Type B pancreatic cell (in vitro differentiated cells): ENCODE measurements at regions not wholly inside any gene's neighbourhood (a gene's known extent, or its start where the extent isn't known, plus 50 kb on each side); places are given as distances from the start of the nearest gene placed in this dataset.
"Not testable (repeated sequence)": the region's sequence is repeated elsewhere in the genome, so short reads cannot be mapped to it uniquely, and the experiment has no call there.

Experiments used
- DNase-seq: peaks from one replicate; pipeline ENCODE4 v3.0.0; 2021; ENCODE audit warnings: mixed read lengths; ENCODE audit not compliant: unreplicated experiment; ENCODE audit errors: extremely low spot score
- H3K27ac Mint-ChIP-seq: 2 replicates; pipeline ENCODE4 v1.8.0; 2021; ENCODE audit warnings: mild to moderate bottlenecking, mixed read lengths
- H3K27me3 Mint-ChIP-seq: 2 replicates; pipeline ENCODE4 v1.8.0; 2021; ENCODE audit warnings: mixed read lengths
- H3K36me3 Mint-ChIP-seq: 2 replicates; pipeline ENCODE4 v1.8.0; 2021; ENCODE audit warnings: mixed read lengths
- H3K4me1 Mint-ChIP-seq: one replicate; pipeline ENCODE4 v1.8.0; 2021; ENCODE audit warnings: mixed read lengths; ENCODE audit not compliant: unreplicated experiment
- H3K4me3 Mint-ChIP-seq: 2 replicates; pipeline ENCODE4 v1.8.0; 2021; ENCODE audit warnings: mild to moderate bottlenecking, mixed read lengths
- H3K9me3 Mint-ChIP-seq: 2 replicates; pipeline ENCODE4 v1.8.0; 2021; ENCODE audit warnings: mixed read lengths
- CTCF ChIP-seq: fragments of 200-600 bp; sonication (generic); conservative IDR thresholded peaks from 2 replicates; pipeline ENCODE4 v1.5.0; 2021; ENCODE audit warnings: antibody characterized with exemption, mild to moderate bottlenecking

DNA sequence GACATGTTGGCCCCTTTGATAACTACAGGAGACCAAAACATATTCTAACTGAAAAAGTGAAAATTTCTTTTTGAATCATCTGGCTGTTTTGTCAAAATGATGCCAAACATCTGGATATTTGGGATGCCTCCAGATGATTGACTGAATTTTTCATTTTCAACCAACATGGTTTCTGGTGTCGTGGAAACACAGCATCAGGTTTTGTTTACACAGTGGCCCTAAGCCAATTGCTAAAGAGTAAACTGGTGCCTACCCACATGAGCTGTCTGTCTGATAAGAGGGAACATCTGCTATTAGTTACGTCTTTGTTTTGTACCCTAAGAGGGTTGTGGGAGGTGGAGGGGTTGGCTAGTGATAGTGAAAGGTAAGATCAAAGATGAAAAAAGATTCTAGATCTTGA lies 204.8 kb downstream of the KCNK2 start:
- no peak for DNase-seq
- H3K4me3 Mint-ChIP-seq, result no peak overlapping the region
- no peaks in the 10 kb centered on the region for H3K36me3 Mint-ChIP-seq
- no peak for TF ChIP-seq CTCF
- H3K27ac Mint-ChIP-seq, result no peak overlapping the region
- H3K27me3 Mint-ChIP-seq, result no peaks in the 10 kb centered on the region
- no peaks in the 10 kb centered on the region for H3K9me3 Mint-ChIP-seq
- peaks cover 5% of the 10 kb centered on the region for H3K4me1 Mint-ChIP-seq

- peaks cover 3% of the 10 kb centered on the region for H3K9me3 Mint-ChIP-seq
- no peaks in the 10 kb centered on the region for H3K27me3 Mint-ChIP-seq
- peaks cover 5% of the 10 kb centered on the region for H3K4me1 Mint-ChIP-seq
- no peaks in the 10 kb centered on the region for H3K36me3 Mint-ChIP-seq
- H3K27ac Mint-ChIP-seq, result no peak overlapping the region
- TF ChIP-seq CTCF, result no peak
- no peak overlapping the region for H3K4me3 Mint-ChIP-seq
- no peak for DNase-seq
Measured at GRCh38 chr1:215290018-215290417, 207.5 kb downstream of the KCNK2 start.

DNA sequence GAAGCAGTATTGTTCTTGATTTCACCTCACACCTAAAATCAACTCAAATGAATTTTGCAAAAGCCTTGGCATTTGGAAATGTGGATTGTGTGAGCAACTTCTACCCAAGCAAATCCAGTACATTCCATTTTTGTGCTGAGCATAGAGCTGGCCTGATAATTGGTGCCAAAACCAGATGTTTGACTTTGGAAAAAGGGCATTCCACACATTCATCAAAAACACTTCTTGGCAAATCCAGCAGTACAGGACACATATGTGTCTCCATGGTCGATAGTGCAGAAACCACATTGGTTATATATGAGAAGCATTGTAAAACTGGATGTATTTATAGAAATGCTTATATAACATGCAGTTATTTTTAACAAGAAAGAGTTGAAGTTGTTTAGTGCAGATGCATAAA lies 210.4 kb downstream of the KCNK2 start:
- H3K27ac Mint-ChIP-seq, result no peak overlapping the region
- DNase-seq, result no peak
- H3K4me1 Mint-ChIP-seq, result no peaks in the 10 kb centered on the region
- no peak for TF ChIP-seq CTCF
- no peak overlapping the region for H3K4me3 Mint-ChIP-seq
- H3K27me3 Mint-ChIP-seq, result no peaks in the 10 kb centered on the region
- H3K36me3 Mint-ChIP-seq, result no peaks in the 10 kb centered on the region
- H3K9me3 Mint-ChIP-seq, result peaks cover 6% of the 10 kb centered on the region

DNA sequence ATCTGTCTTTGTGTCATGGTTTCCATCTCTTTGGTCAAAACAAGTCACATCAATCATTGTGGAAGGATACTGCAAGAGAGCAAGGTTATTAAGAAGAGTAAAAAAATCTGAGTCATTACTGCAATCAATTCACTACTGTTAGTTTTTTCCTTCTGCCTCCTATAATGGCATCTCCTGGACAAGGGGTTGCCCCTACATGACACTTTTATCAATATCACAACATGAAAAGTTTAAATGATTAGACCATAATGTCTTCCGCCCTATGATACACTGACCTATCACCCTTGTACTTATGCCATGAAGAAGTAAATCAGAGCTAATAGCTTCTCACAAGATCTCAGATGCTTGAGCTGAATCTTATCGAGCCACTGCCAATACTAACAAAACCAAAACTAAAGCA lies 223.9 kb downstream of the KCNK2 start:
- Mint-ChIP-seq H3K36me3 (no peaks in the 10 kb centered on the region), H3K9me3 (no peaks in the 10 kb centered on the region), H3K27ac (no peak overlapping the region), H3K4me1 (no peaks in the 10 kb centered on the region), H3K4me3 (no peak overlapping the region), H3K27me3 (no peaks in the 10 kb centered on the region)
- TF ChIP-seq CTCF, result no peak
- no peak for DNase-seq

GRCh38 chr1:215321802-215322201 lies 239.3 kb downstream of the KCNK2 start:
- H3K36me3 Mint-ChIP-seq, result peaks cover 3% of the 10 kb centered on the region
- no peaks in the 10 kb centered on the region for H3K4me1 Mint-ChIP-seq
- H3K4me3 Mint-ChIP-seq, result no peak overlapping the region
- no peak for TF ChIP-seq CTCF
- H3K27me3 Mint-ChIP-seq, result no peaks in the 10 kb centered on the region
- no peak for DNase-seq
- no peak overlapping the region for H3K27ac Mint-ChIP-seq
- peaks cover 6% of the 10 kb centered on the region for H3K9me3 Mint-ChIP-seq

DNA sequence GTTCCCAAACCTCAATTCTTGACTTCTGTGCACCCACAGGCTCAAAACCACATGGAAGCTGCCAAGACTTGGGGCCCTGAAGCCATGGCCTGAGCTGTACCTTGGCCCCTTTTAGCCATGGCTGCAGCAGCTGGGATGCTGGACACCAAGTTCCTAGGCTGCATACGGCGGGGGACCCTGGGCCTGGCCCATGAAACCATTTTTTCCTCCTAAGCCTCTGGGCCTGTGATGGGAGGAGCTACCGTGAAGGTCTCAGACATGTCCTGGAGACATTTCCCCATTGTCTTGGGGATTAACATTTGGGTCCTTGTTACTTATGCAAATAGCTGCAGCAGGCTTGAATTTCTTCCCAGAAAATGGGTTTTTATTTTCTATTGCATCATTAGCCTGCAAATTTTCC lies 241.5 kb downstream of the KCNK2 start:
- DNase-seq, H3K36me3 Mint-ChIP-seq, H3K4me3 Mint-ChIP-seq, H3K4me1 Mint-ChIP-seq, H3K9me3 Mint-ChIP-seq, H3K27ac Mint-ChIP-seq, H3K27me3 Mint-ChIP-seq: not testable (repeated sequence)
